ENCODE measurements at regions not wholly inside any gene's neighbourhood (a gene's known extent, or its start where the extent isn't known, plus 50 kb on each side); places are given as distances from the start of the nearest gene placed in this dataset.
"Not testable (repeated sequence)": the region's sequence is repeated elsewhere in the genome, so short reads cannot be mapped to it uniquely, and the experiment has no call there.

GRCh38 chr11:49526240-49526829, 317.9 kb upstream of the FOLH1 start:
- TF ChIP-seq CTCF (IDR thresholded peaks at IDR 0.05) = peak in 1 of 3 experiments; percentile 59
- not testable (repeated sequence) for TF ChIP-seq POLR2A (IDR thresholded peaks at IDR 0.05)

Measured in testis (tissue), 2 donors.